HEK293 (cell line): ENCODE measurements at regions not wholly inside any gene's neighbourhood (a gene's known extent, or its start where the extent isn't known, plus 50 kb on each side); places are given as distances from the start of the nearest gene placed in this dataset.

Source experiments
- CTCF ChIP-seq: fragments of 450-650 bp; formaldehyde crosslinking; IDR thresholded peaks from 2 replicates; pipeline ENCODE4 v1.5.1; 2016; ENCODE audit warnings: missing biosample characterization, missing genetic modification characterization
- MYNN ChIP-seq: fragments of 450-650 bp; formaldehyde crosslinking; IDR thresholded peaks from 2 replicates; pipeline ENCODE4 v1.5.1; 2016; ENCODE audit warnings: missing biosample characterization, missing genetic modification characterization, borderline replicate concordance
- PRDM10 ChIP-seq: fragments of 450-650 bp; formaldehyde crosslinking; IDR thresholded peaks from 2 replicates; pipeline ENCODE4 v1.5.1; 2016; ENCODE audit warnings: missing biosample characterization, missing genetic modification characterization
- ZBTB44 ChIP-seq: fragments of 450-650 bp; IDR thresholded peaks from 2 replicates; pipeline ENCODE4 v1.5.1; 2018; ENCODE audit warnings: missing biosample characterization, mild to moderate bottlenecking, missing genetic modification characterization
- ZBTB8A ChIP-seq: fragments of 450-650 bp; formaldehyde crosslinking; IDR thresholded peaks from 2 replicates; pipeline ENCODE4 v1.5.1; 2016; ENCODE audit warnings: missing biosample characterization, missing genetic modification characterization
- ZNF121 ChIP-seq: fragments of 450-650 bp; formaldehyde crosslinking; IDR thresholded peaks from 2 replicates; pipeline ENCODE4 v1.5.1; 2016; ENCODE audit warnings: missing biosample characterization, missing genetic modification characterization
- ZNF639 ChIP-seq: fragments of 450-650 bp; formaldehyde crosslinking; IDR thresholded peaks from 2 replicates; pipeline ENCODE4 v1.5.1; 2016; ENCODE audit warnings: missing biosample characterization, missing genetic modification characterization

GRCh38 chr18:25780105-25780504 lies 310.3 kb downstream of the SS18 start:
- TF ChIP-seq PRDM10: no peak
- no peak for TF ChIP-seq ZNF121 (tag by site-specific recombination)
- no peak for TF ChIP-seq CTCF
- no peak for TF ChIP-seq ZNF639 (tag by site-specific recombination)
- no peak for TF ChIP-seq MYNN (tag by site-specific recombination)
- TF ChIP-seq ZBTB44 (tag by site-specific recombination): no peak
- TF ChIP-seq ZBTB8A: no peak
